Neuronal stem cell (in vitro differentiated cells): ENCODE measurements at regions not wholly inside any gene's neighbourhood (a gene's known extent, or its start where the extent isn't known, plus 50 kb on each side); places are given as distances from the start of the nearest gene placed in this dataset.

Experiments used
- DNase-seq: peaks from one replicate; pipeline ENCODE4 v3.0.0-alpha.2; 2013; ENCODE audit warnings: low spot score
- H2AFZ ChIP-seq: one replicate; pipeline ENCODE4 v1.6.1; 2013; ENCODE audit warnings: mild to moderate bottlenecking, low read length, inconsistent platforms
- H2AK5ac ChIP-seq: 2 replicates; pipeline ENCODE4 v1.6.1; 2013; ENCODE audit warnings: low read depth, mild to moderate bottlenecking, inconsistent platforms, low read length, moderate library complexity, mixed read lengths
- H2BK120ac ChIP-seq: 2 replicates; pipeline ENCODE4 v1.6.1; 2013; ENCODE audit warnings: low read depth, mild to moderate bottlenecking, inconsistent platforms, low read length, moderate library complexity, mixed read lengths
- H2BK12ac ChIP-seq: one replicate; pipeline ENCODE4 v1.6.1; 2013; ENCODE audit warnings: low read length, inconsistent platforms
- H2BK15ac ChIP-seq: 2 replicates; pipeline ENCODE4 v1.6.1; 2013; ENCODE audit warnings: mild to moderate bottlenecking, low read length, inconsistent platforms, mixed read lengths
- H2BK5ac ChIP-seq: one replicate; pipeline ENCODE4 v1.6.1; 2013; ENCODE audit warnings: inconsistent platforms, mild to moderate bottlenecking, low read length, moderate library complexity
- H3K14ac ChIP-seq: one replicate; pipeline ENCODE4 v1.6.1; 2013; ENCODE audit warnings: low read length, inconsistent platforms
- H3K18ac ChIP-seq: 2 replicates; pipeline ENCODE4 v1.6.1; 2013; ENCODE audit warnings: low read length, inconsistent platforms
- H3K23ac ChIP-seq: 2 replicates; pipeline ENCODE4 v1.6.1; 2013; ENCODE audit warnings: low read depth, mild to moderate bottlenecking, mixed read lengths, low read length, inconsistent platforms; ENCODE audit not compliant: poor library complexity
- H3K27ac ChIP-seq: replicated peaks from 3 replicates; pipeline ENCODE4 v1.5.1; 2013; ENCODE audit warnings: low read length, inconsistent platforms
- H3K27me3 ChIP-seq, 3 experiments: 2 replicates each; pipeline ENCODE4 v1.6.1; 2013; ENCODE audit warnings: low read length in 3 of 3, mild to moderate bottlenecking in 2 of 3, inconsistent platforms in 1 of 3, low read depth in 1 of 3, mixed read lengths in 1 of 3, moderate library complexity in 1 of 3; ENCODE audit not compliant: control insufficient read depth in 3 of 3, insufficient read depth in 3 of 3
- H3K36me3 ChIP-seq, 2 donors: replicated peaks in 1 of 2; 2 replicates each; pipeline ENCODE4 v1.6.1; 2013; ENCODE audit warnings: low read length in 2 of 2; ENCODE audit not compliant: control insufficient read depth in 2 of 2, insufficient read depth in 2 of 2
- H3K4ac ChIP-seq: 2 replicates; pipeline ENCODE4 v1.6.1; 2013; ENCODE audit warnings: inconsistent platforms, mild to moderate bottlenecking, low read length, moderate library complexity
- H3K4me1 ChIP-seq, 2 donors: 1 replicate in 1 of 2; 2 replicates in 1 of 2; pipeline ENCODE4 v1.6.1; 2013; ENCODE audit warnings: low read length in 2 of 2, low read depth in 1 of 2; ENCODE audit not compliant: control insufficient read depth in 2 of 2, insufficient read depth in 1 of 2
- H3K4me2 ChIP-seq: one replicate; pipeline ENCODE4 v1.6.1; 2013; ENCODE audit warnings: mild to moderate bottlenecking, low read length, inconsistent platforms; ENCODE audit not compliant: insufficient read depth, poor library complexity, severe bottlenecking
- H3K4me3 ChIP-seq, 2 donors: 2 replicates each; pipeline ENCODE4 v1.5.1; 2013; ENCODE audit warnings: low read length in 2 of 2, mild to moderate bottlenecking in 2 of 2, inconsistent platforms in 1 of 2, moderate library complexity in 1 of 2
- H3K79me1 ChIP-seq: one replicate; pipeline ENCODE4 v1.6.1; 2013; ENCODE audit warnings: low read depth, mild to moderate bottlenecking, inconsistent platforms, low read length, moderate library complexity
- H3K9ac ChIP-seq: one replicate; pipeline ENCODE4 v1.6.1; 2013; ENCODE audit warnings: mild to moderate bottlenecking, low read depth, low read length, inconsistent platforms; ENCODE audit not compliant: poor library complexity
- H3K9me3 ChIP-seq, 2 donors: replicated peaks in 1 of 2; 2 replicates each; pipeline versions ENCODE3 to v1.6.1; 2013; ENCODE audit warnings: low read length in 2 of 2, mild to moderate bottlenecking in 2 of 2, inconsistent platforms in 1 of 2, low read depth in 1 of 2, mixed read lengths in 1 of 2, moderate library complexity in 1 of 2; ENCODE audit not compliant: control insufficient read depth in 2 of 2, insufficient read depth in 1 of 2
- H4K8ac ChIP-seq: one replicate; pipeline ENCODE4 v1.6.1; 2013; ENCODE audit warnings: low read depth, mild to moderate bottlenecking, inconsistent platforms, low read length, moderate library complexity
- H4K91ac ChIP-seq: one replicate; pipeline ENCODE4 v1.6.1; 2013; ENCODE audit warnings: low read length, low read depth, mild to moderate bottlenecking, inconsistent platforms; ENCODE audit not compliant: poor library complexity
- WGBS, 2 donors: extraction: QIAGEN DNeasy Blood & Tissue Kit; methylation state at CpG; one replicate each; pipeline ENCODE4 v1.1.7; 2013; ENCODE audit warnings: missing lambda C conversion rate in 2 of 2, mixed read lengths in 1 of 2; ENCODE audit not compliant: insufficient read length in 2 of 2, insufficient replicate concordance in 1 of 2; ENCODE audit errors: extremely low coverage in 2 of 2; 5-methylcytosine and 5-hydroxymethylcytosine counted together

DNA sequence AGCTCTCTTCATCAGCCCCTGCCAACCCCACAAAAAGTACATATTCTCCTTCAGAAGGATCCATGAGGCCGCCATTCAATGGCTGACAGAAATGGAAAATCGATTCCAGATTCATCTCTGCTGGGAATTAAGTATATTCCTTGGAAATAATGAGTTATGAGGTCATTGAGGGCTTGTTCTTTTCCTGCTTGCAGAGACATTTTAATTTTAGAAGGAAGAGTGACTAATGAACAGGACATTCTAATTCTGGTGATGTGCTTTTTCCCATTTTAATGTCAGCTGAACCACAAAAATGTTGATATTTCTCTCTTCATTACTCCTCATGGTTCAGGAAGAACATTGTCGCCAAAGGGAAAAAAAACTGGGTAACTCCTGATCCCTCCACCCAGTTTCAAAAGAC, 314.0 kb downstream of the PIK3R1 start:
- H3K23ac ChIP-seq = no peak overlapping the region

DNA sequence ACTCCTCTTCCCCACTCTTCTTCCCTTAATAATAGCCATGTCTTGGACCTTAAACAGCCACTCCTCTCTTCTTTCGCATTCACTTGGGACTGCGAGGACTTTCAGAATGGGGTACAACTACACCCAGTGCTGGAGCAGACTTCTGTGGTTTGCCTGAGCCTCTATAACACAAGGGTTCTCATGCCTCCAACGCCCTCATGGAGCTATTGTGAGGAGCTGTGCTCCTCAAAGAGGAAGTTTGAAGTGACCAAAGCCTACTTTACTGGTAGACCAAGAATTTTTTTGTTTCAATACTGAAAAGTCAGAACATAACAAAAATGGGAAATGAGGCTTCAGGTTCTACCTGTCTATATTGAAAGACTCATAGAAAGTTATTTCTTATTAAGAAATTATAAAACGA, 316.4 kb downstream of the PIK3R1 start:
- Histone ChIP-seq H3K4ac (no peak overlapping the region), H2BK120ac (no peak overlapping the region), H3K4me3 (no peak overlapping the region), H4K91ac (no peak overlapping the region), H3K23ac (no peak overlapping the region), H2AFZ (no peak overlapping the region), H3K4me1 (peaks cover 12 to 13% of the 10 kb centered on the region in 2 donors), H3K36me3 (no peaks in the 10 kb centered on the region), H2BK15ac (no peak overlapping the region), H2BK5ac (no peak overlapping the region), H3K14ac (no peak overlapping the region), H3K27me3 (peaks cover 0 to 5% (median 0%) of the 10 kb centered on the region in 3 experiments), H3K9me3 (no peaks in the 10 kb centered on the region), H3K18ac (no peak overlapping the region), H3K9ac (no peak overlapping the region), H3K4me2 (no peak overlapping the region), H3K27ac (no peak overlapping the region), H3K79me1 (no peaks in the 10 kb centered on the region), H2AK5ac (no peak overlapping the region), H4K8ac (no peak overlapping the region), H2BK12ac (no peak overlapping the region)
- no CpG with 5 or more reads among the region's 4 CpGs for WGBS, 2 donors
- DNase-seq = no peak

More for the DNA sequence above, 314.0 kb downstream of the PIK3R1 start:
- Histone ChIP-seq H4K91ac (no peak overlapping the region), H3K4ac (no peak overlapping the region), H3K9ac (no peak overlapping the region), H3K9me3 (no peaks in the 10 kb centered on the region), H3K4me3 (no peak overlapping the region), H3K18ac (no peak overlapping the region), H2BK12ac (no peak overlapping the region), H3K27me3 (peaks cover 0 to 5% (median 0%) of the 10 kb centered on the region in 3 experiments), H2BK5ac (no peak overlapping the region), H3K4me1 (peaks cover 10 to 11% of the 10 kb centered on the region in 2 donors), H2BK120ac (no peak overlapping the region), H2AFZ (no peak overlapping the region), H3K14ac (no peak overlapping the region), H2BK15ac (no peak overlapping the region), H3K27ac (no peak overlapping the region), H2AK5ac (no peak overlapping the region), H3K36me3 (no peaks in the 10 kb centered on the region), H4K8ac (no peak overlapping the region), H3K79me1 (no peaks in the 10 kb centered on the region), H3K4me2 (no peak overlapping the region)
- DNase-seq = no peak
- WGBS, 2 donors = no CpG with 5 or more reads among the region's 3 CpGs

DNA sequence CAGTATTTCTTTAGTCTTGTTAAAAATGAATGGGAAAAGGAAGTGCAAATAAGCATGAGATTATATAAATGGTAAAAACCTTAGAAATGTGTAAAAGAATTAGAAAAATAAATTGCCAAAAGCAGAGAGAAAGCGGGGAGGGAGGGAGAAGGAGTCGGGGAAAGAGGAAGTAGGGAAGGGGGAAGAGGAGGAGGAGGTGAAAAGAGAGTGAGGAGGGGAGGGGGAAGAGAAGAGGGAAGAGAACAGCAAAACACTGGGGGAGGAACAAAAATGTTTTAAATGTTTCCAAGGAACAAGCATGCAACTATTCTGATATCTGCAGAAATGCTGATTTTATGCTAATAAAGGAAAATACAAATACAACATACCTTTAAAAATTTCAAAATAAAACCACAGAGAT, 317.5 kb downstream of the PIK3R1 start:
- H2AK5ac ChIP-seq = no peak overlapping the region
- H3K9me3 ChIP-seq = no peaks in the 10 kb centered on the region
- H3K36me3 ChIP-seq = no peaks in the 10 kb centered on the region
- no peak overlapping the region for H4K91ac ChIP-seq
- no peak overlapping the region for H2BK12ac ChIP-seq
- H3K4me1 ChIP-seq = peaks cover 12 to 13% of the 10 kb centered on the region in 2 donors
- no peak overlapping the region for H2BK5ac ChIP-seq
- no peak overlapping the region for H2BK120ac ChIP-seq
- H3K27me3 ChIP-seq = peaks cover 0 to 5% (median 0%) of the 10 kb centered on the region in 3 experiments
- H3K4ac ChIP-seq = no peak overlapping the region
- no peaks in the 10 kb centered on the region for H3K79me1 ChIP-seq
- no peak overlapping the region for H3K27ac ChIP-seq
- H3K18ac ChIP-seq = no peak overlapping the region
- no peak overlapping the region for H2AFZ ChIP-seq
- H3K23ac ChIP-seq = no peak overlapping the region
- no peak overlapping the region for H3K4me3 ChIP-seq
- no peak overlapping the region for H2BK15ac ChIP-seq
- no peak overlapping the region for H3K14ac ChIP-seq
- no peak for DNase-seq
- no peak overlapping the region for H4K8ac ChIP-seq
- H3K9ac ChIP-seq = no peak overlapping the region
- no peak overlapping the region for H3K4me2 ChIP-seq
- 100% methylated on average over 1 to 2 of the region's 2 CpGs for WGBS, 2 donors

DNA sequence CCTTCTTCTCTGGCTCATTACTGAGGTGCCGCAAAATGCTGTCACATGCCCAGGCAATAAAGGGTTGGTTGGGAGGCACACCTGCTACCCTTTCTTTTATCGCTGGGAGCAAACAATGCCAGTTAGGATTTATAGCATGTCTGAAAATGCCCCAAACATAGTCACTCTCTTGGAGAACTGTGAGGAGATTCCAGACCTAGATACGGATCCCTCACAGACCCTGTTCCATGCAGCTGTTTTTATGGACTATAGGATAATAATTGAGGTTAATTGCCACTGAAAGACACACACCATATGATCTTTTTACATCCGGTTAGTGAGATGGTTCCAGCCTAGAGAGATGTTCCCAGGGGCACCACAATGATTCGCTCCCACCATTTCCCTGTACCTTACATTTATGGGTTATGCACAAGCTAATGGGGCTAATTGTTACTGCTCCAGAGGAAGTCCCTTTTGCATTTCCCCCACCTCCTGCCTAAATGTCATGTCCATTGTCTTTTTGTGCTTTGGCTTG, 318.1 kb downstream of the PIK3R1 start:
- Histone ChIP-seq H2BK15ac (no peak overlapping the region), H3K27ac (no peak overlapping the region), H3K18ac (no peak overlapping the region), H4K8ac (no peak overlapping the region), H3K14ac (no peak overlapping the region), H3K4me1 (peaks cover 12 to 13% of the 10 kb centered on the region in 2 donors), H3K4me3 (no peak overlapping the region), H3K36me3 (peaks cover 0 to under 1% of the 10 kb centered on the region in 2 donors), H4K91ac (no peak overlapping the region), H3K4ac (no peak overlapping the region), H3K9me3 (no peaks in the 10 kb centered on the region), H3K4me2 (peak overlapping the region; percentile 23), H3K9ac (no peak overlapping the region), H2AFZ (peak overlapping the region; percentile 15), H3K79me1 (no peaks in the 10 kb centered on the region), H2BK120ac (no peak overlapping the region), H3K27me3 (peaks cover 0 to 5% (median 0%) of the 10 kb centered on the region in 3 experiments), H2BK12ac (no peak overlapping the region), H2BK5ac (no peak overlapping the region), H3K23ac (no peak overlapping the region), H2AK5ac (no peak overlapping the region)
- no CpG with 5 or more reads among the region's 5 CpGs for WGBS, 2 donors
- DNase-seq = no peak
